ENCODE measurements at regions not wholly inside any gene's neighbourhood (a gene's known extent, or its start where the extent isn't known, plus 50 kb on each side); places are given as distances from the start of the nearest gene placed in this dataset.

GRCh38 chr16:79497606-79498350 is 102.8 kb downstream of the MAF start:
- ChIA-PET CTCF (interaction anchor here (0.6 kb wide), 1 partner anchor 1046 kb away, joined by 3 read pairs; no protein-coding TSS in a partner anchor), POLR2A (interaction anchor here (0.6 kb wide), 2 partner anchors 19 to 409 kb away, joined by 3 read pairs; no protein-coding TSS in a partner anchor)
- Mint-ChIP-seq H3K27me3 (no peaks in the 10 kb centered on the region), H3K27ac (no peak overlapping the region), H3K36me3 (ENCODE audit: low read depth) (no peaks in the 10 kb centered on the region), H3K4me1 (peaks cover 4% of the 10 kb centered on the region), H3K4me3 (no peak overlapping the region), H3K9me3 (ENCODE audit: low read depth) (no peaks in the 10 kb centered on the region)
- intact Hi-C loops (cut with DNase I, micrococcal nuclease): no loop called here
- no peak for DNase-seq
- no peak for ATAC-seq

GRCh38 chr16:79493911-79494310 is 106.6 kb downstream of the MAF start:
- no peak overlapping the region for H3K4me3 Mint-ChIP-seq
- intact Hi-C loops (cut with DNase I, micrococcal nuclease): no loop called here
- no peaks in the 10 kb centered on the region for H3K9me3 Mint-ChIP-seq (ENCODE audit: low read depth)
- DNase-seq (no peak), ATAC-seq (no peak)
- H3K36me3 Mint-ChIP-seq (ENCODE audit: low read depth): no peaks in the 10 kb centered on the region
- ChIA-PET CTCF (no interaction called here), POLR2A (no interaction called here)
- peaks cover 8% of the 10 kb centered on the region for H3K27me3 Mint-ChIP-seq
- H3K27ac Mint-ChIP-seq: no peak overlapping the region
- H3K4me1 Mint-ChIP-seq: peaks cover 6% of the 10 kb centered on the region

GRCh38 chr16:79492036-79492435 is 108.5 kb downstream of the MAF start:
- ATAC-seq: no peak
- Mint-ChIP-seq H3K9me3 (ENCODE audit: low read depth) (no peaks in the 10 kb centered on the region), H3K4me1 (peaks cover 2% of the 10 kb centered on the region), H3K4me3 (no peak overlapping the region), H3K36me3 (ENCODE audit: low read depth) (no peaks in the 10 kb centered on the region), H3K27ac (no peak overlapping the region), H3K27me3 (peaks cover 8% of the 10 kb centered on the region)
- intact Hi-C loops (cut with DNase I, micrococcal nuclease): no loop called here
- POLR2A ChIA-PET: no interaction called here
- CTCF ChIA-PET: no interaction called here
- DNase-seq: no peak

GRCh38 chr16:79485020-79485419 is 115.5 kb downstream of the MAF start:
- no peaks in the 10 kb centered on the region for H3K9me3 Mint-ChIP-seq (ENCODE audit: low read depth)
- no peak for DNase-seq
- no peak overlapping the region for H3K27ac Mint-ChIP-seq
- no peaks in the 10 kb centered on the region for H3K36me3 Mint-ChIP-seq (ENCODE audit: low read depth)
- no peak for ATAC-seq
- H3K27me3 Mint-ChIP-seq: peaks cover 22% of the 10 kb centered on the region
- intact Hi-C loops (cut with DNase I, micrococcal nuclease): no loop called here
- H3K4me3 Mint-ChIP-seq: no peak overlapping the region
- no peaks in the 10 kb centered on the region for H3K4me1 Mint-ChIP-seq
- CTCF ChIA-PET: interaction anchor here (1.1 kb wide), 1 partner anchor 44 kb away, joined by 3 read pairs; no protein-coding TSS in a partner anchor
- POLR2A ChIA-PET: no interaction called here

GRCh38 chr16:79484237-79484636 is 116.3 kb downstream of the MAF start:
- intact Hi-C loops (cut with DNase I, micrococcal nuclease): no loop called here
- Mint-ChIP-seq H3K27me3 (peaks cover 19% of the 10 kb centered on the region), H3K36me3 (ENCODE audit: low read depth) (no peaks in the 10 kb centered on the region), H3K4me3 (no peak overlapping the region), H3K4me1 (no peaks in the 10 kb centered on the region), H3K27ac (no peak overlapping the region), H3K9me3 (ENCODE audit: low read depth) (no peaks in the 10 kb centered on the region)
- no peak for ATAC-seq
- CTCF ChIA-PET: interaction anchor here (1.1 kb wide), 1 partner anchor 44 kb away, joined by 3 read pairs; no protein-coding TSS in a partner anchor
- POLR2A ChIA-PET: no interaction called here
- no peak for DNase-seq

GRCh38 chr16:79483336-79483735 is 117.2 kb downstream of the MAF start:
- Mint-ChIP-seq H3K4me1 (no peaks in the 10 kb centered on the region), H3K4me3 (no peak overlapping the region), H3K27ac (no peak overlapping the region), H3K9me3 (ENCODE audit: low read depth) (no peaks in the 10 kb centered on the region), H3K36me3 (ENCODE audit: low read depth) (no peaks in the 10 kb centered on the region), H3K27me3 (peaks cover 16% of the 10 kb centered on the region)
- intact Hi-C loops (cut with DNase I, micrococcal nuclease): no loop called here
- ChIA-PET POLR2A (no interaction called here), CTCF (no interaction called here)
- DNase-seq (no peak), ATAC-seq (no peak)

GRCh38 chr16:79482011-79482410 is 118.5 kb downstream of the MAF start:
- CTCF ChIA-PET: interaction anchor here (0.7 kb wide), 1 partner anchor 1370 kb away, joined by 3 read pairs; no protein-coding TSS in a partner anchor
- no peaks in the 10 kb centered on the region for H3K4me1 Mint-ChIP-seq
- no peak overlapping the region for H3K4me3 Mint-ChIP-seq
- no peak for ATAC-seq
- no peak overlapping the region for H3K27ac Mint-ChIP-seq
- DNase-seq: no peak
- intact Hi-C loops (cut with DNase I, micrococcal nuclease): no loop called here
- POLR2A ChIA-PET: no interaction called here
- no peaks in the 10 kb centered on the region for H3K9me3 Mint-ChIP-seq (ENCODE audit: low read depth)
- H3K36me3 Mint-ChIP-seq (ENCODE audit: low read depth): no peaks in the 10 kb centered on the region
- peaks cover 16% of the 10 kb centered on the region for H3K27me3 Mint-ChIP-seq

GRCh38 chr16:79480929-79481328 is 119.6 kb downstream of the MAF start:
- intact Hi-C loops (cut with DNase I, micrococcal nuclease): no loop called here
- H3K27me3 Mint-ChIP-seq: peaks cover 16% of the 10 kb centered on the region
- POLR2A ChIA-PET: no interaction called here

GRCh38 chr16:79480056-79480455 is 120.5 kb downstream of the MAF start:
- Mint-ChIP-seq H3K27ac (no peak overlapping the region), H3K27me3 (peaks cover 16% of the 10 kb centered on the region)
- POLR2A ChIA-PET: no interaction called here

More at GRCh38 chr16:79480929-79481328, 119.6 kb downstream of the MAF start:
- CTCF ChIA-PET: no interaction called here
- no peaks in the 10 kb centered on the region for H3K9me3 Mint-ChIP-seq (ENCODE audit: low read depth)
- no peaks in the 10 kb centered on the region for H3K4me1 Mint-ChIP-seq
- H3K27ac Mint-ChIP-seq: no peak overlapping the region
- no peak for DNase-seq
- no peak for ATAC-seq
- no peaks in the 10 kb centered on the region for H3K36me3 Mint-ChIP-seq (ENCODE audit: low read depth)
- H3K4me3 Mint-ChIP-seq: no peak overlapping the region

GRCh38 chr16:79476580-79476979 is 124.0 kb downstream of the MAF start:
- no peaks in the 10 kb centered on the region for H3K4me1 Mint-ChIP-seq
- no peaks in the 10 kb centered on the region for H3K9me3 Mint-ChIP-seq (ENCODE audit: low read depth)
- H3K27me3 Mint-ChIP-seq: peaks cover 11% of the 10 kb centered on the region
- DNase-seq (no peak), ATAC-seq (no peak)
- intact Hi-C loops (cut with DNase I, micrococcal nuclease): no loop called here
- ChIA-PET CTCF (no interaction called here), POLR2A (no interaction called here)
- H3K36me3 Mint-ChIP-seq (ENCODE audit: low read depth): no peaks in the 10 kb centered on the region
- no peak overlapping the region for H3K27ac Mint-ChIP-seq
- H3K4me3 Mint-ChIP-seq: no peak overlapping the region

More at GRCh38 chr16:79480056-79480455, 120.5 kb downstream of the MAF start:
- intact Hi-C loops (cut with DNase I, micrococcal nuclease): no loop called here
- Mint-ChIP-seq H3K4me3 (no peak overlapping the region), H3K9me3 (ENCODE audit: low read depth) (no peaks in the 10 kb centered on the region), H3K36me3 (ENCODE audit: low read depth) (no peaks in the 10 kb centered on the region), H3K4me1 (no peaks in the 10 kb centered on the region)
- DNase-seq (no peak), ATAC-seq (no peak)
- CTCF ChIA-PET: no interaction called here

- Mint-ChIP-seq H3K27ac (no peak overlapping the region), H3K4me1 (no peaks in the 10 kb centered on the region), H3K9me3 (ENCODE audit: low read depth) (no peaks in the 10 kb centered on the region), H3K4me3 (no peak overlapping the region), H3K27me3 (peaks cover 8% of the 10 kb centered on the region), H3K36me3 (ENCODE audit: low read depth) (no peaks in the 10 kb centered on the region)
- intact Hi-C loops (cut with DNase I, micrococcal nuclease): no loop called here
- POLR2A ChIA-PET: no interaction called here
- CTCF ChIA-PET: no interaction called here
- no peak for DNase-seq
- ATAC-seq: no peak
Measured at GRCh38 chr16:79475841-79476240, 124.7 kb downstream of the MAF start.

GRCh38 chr16:79473456-79473855 is 127.1 kb downstream of the MAF start:
- Mint-ChIP-seq H3K27me3 (peaks cover 8% of the 10 kb centered on the region), H3K4me1 (no peaks in the 10 kb centered on the region), H3K36me3 (ENCODE audit: low read depth) (no peaks in the 10 kb centered on the region), H3K9me3 (ENCODE audit: low read depth) (no peaks in the 10 kb centered on the region), H3K27ac (no peak overlapping the region), H3K4me3 (no peak overlapping the region)
- intact Hi-C loops (cut with DNase I, micrococcal nuclease): no loop called here
- ATAC-seq (no peak), DNase-seq (no peak)
- ChIA-PET CTCF (interaction anchor here (0.6 kb wide), 1 partner anchor 572 kb away, joined by 3 read pairs; no protein-coding TSS in a partner anchor), POLR2A (interaction anchor here (0.7 kb wide), 1 partner anchor 452 kb away, joined by 3 read pairs; no protein-coding TSS in a partner anchor)

Measured in activated CD4-positive, alpha-beta T cell treated with anti-CD3 and anti-CD28 coated beads for 36 hours (primary cell).